H1 (cell line): ENCODE measurements at regions not wholly inside any gene's neighbourhood (a gene's known extent, or its start where the extent isn't known, plus 50 kb on each side); places are given as distances from the start of the nearest gene placed in this dataset.

ENCODE experiments used
- CTCF ChIA-PET: fragments of 300-600 bp; sonication (Branson Sonifier 250); formaldehyde crosslinking; loops from one replicate; lab custom pipeline; 2021; ENCODE audit not compliant: partially characterized antibody; lab: Charles Lee
- POLR2A ChIA-PET: fragments of 300-600 bp; sonication (Branson Sonifier 250); formaldehyde crosslinking; loops from one replicate; lab custom pipeline; 2021; ENCODE audit warnings: inconsistent platforms; ENCODE audit not compliant: partially characterized antibody; lab: Charles Lee
- DNase-seq, 2 experiments: peaks; one replicate each; pipeline versions ENCODE4 v3.0.0 to v3.0.0-alpha.2; 2010 to 2022; ENCODE audit warnings: low spot score in 2 of 2, low read depth in 1 of 2, mixed read lengths in 1 of 2
- FAIRE-seq: peaks from 2 replicates; lab custom pipeline; 2011; peaks lifted over from hg19 to GRCh38; lab: Jason Lieb, UNC
- H2AFZ ChIP-seq: 2 replicates; pipeline ENCODE4 v1.8.1; 2012; ENCODE audit warnings: low read length, inconsistent platforms
- H2AK5ac ChIP-seq: 2 replicates; pipeline ENCODE4 v1.6.1; 2013; ENCODE audit warnings: low read depth, low read length
- H2BK120ac ChIP-seq: replicated peaks from 2 replicates; pipeline ENCODE3; 2013; ENCODE audit warnings: low read depth, low read length, inconsistent platforms
- H2BK12ac ChIP-seq: 2 replicates; pipeline ENCODE4 v1.6.1; 2013; ENCODE audit warnings: low read depth, low read length
- H2BK15ac ChIP-seq: 2 replicates; pipeline ENCODE4 v1.6.1; 2013; ENCODE audit warnings: low read length
- H2BK20ac ChIP-seq: 2 replicates; pipeline ENCODE4 v1.6.1; 2013; ENCODE audit warnings: low read length
- H2BK5ac ChIP-seq: 2 replicates; pipeline ENCODE4 v1.6.1; 2013; ENCODE audit warnings: low read depth, low read length
- H3K14ac ChIP-seq: 2 replicates; pipeline ENCODE4 v1.6.1; 2013; ENCODE audit warnings: inconsistent platforms; ENCODE audit not compliant: insufficient read length
- H3K18ac ChIP-seq: 2 replicates; pipeline ENCODE4 v1.6.1; 2013; ENCODE audit warnings: low read length; ENCODE audit errors: extremely low read depth
- H3K23ac ChIP-seq: 2 replicates; pipeline ENCODE4 v1.6.1; 2013; ENCODE audit warnings: inconsistent platforms; ENCODE audit not compliant: insufficient read length
- H3K23me2 ChIP-seq: 2 replicates; pipeline ENCODE4 v1.6.1; 2013; ENCODE audit warnings: low read depth, low read length
- H3K27ac ChIP-seq: 2 replicates; pipeline ENCODE4 v1.6.1; 2011; ENCODE audit warnings: low read depth, low read length, inconsistent platforms
- H3K27me3 ChIP-seq, 4 experiments: replicated peaks in 1 of 4; 1 replicate in 1 of 4; 2 replicates in 3 of 4; pipeline versions ENCODE4 v1.6.1 to v1.8.1; 2011 to 2013; ENCODE audit warnings: low read length in 3 of 4, mild to moderate bottlenecking in 3 of 4, inconsistent platforms in 2 of 4, mixed read lengths in 2 of 4, moderate library complexity in 1 of 4; ENCODE audit not compliant: control insufficient read depth in 3 of 4, insufficient read depth in 3 of 4; ENCODE audit errors: extremely low read depth in 1 of 4
- H3K36me3 ChIP-seq, 4 experiments: 2 replicates each; pipeline versions ENCODE4 v1.6.1 to v1.8.1; 2011 to 2013; ENCODE audit warnings: mild to moderate bottlenecking in 4 of 4, low read length in 3 of 4, moderate library complexity in 2 of 4, control low read depth in 1 of 4, inconsistent platforms in 1 of 4; ENCODE audit not compliant: insufficient read depth in 4 of 4, control insufficient read depth in 2 of 4
- H3K4ac ChIP-seq: replicated peaks from 2 replicates; pipeline ENCODE3; 2013; ENCODE audit warnings: low read length, low read depth, mixed read lengths, inconsistent platforms; ENCODE audit not compliant: insufficient read length
- H3K4me1 ChIP-seq, 4 experiments: replicated peaks in 1 of 4; 1 replicate in 1 of 4; 2 replicates in 3 of 4; pipeline versions ENCODE4 v1.6.1 to v1.8.1; 2011 to 2013; ENCODE audit warnings: low read length in 3 of 4, inconsistent platforms in 2 of 4, mixed read lengths in 1 of 4; ENCODE audit not compliant: insufficient read depth in 4 of 4, control insufficient read depth in 3 of 4
- H3K4me2 ChIP-seq, 2 experiments: 2 replicates each; pipeline versions ENCODE4 v1.6.1 to v1.8.1; 2011 to 2013; ENCODE audit warnings: low read depth in 2 of 2, low read length in 2 of 2, control low read depth in 1 of 2, inconsistent platforms in 1 of 2, mild to moderate bottlenecking in 1 of 2; ENCODE audit not compliant: insufficient read depth in 1 of 2
- H3K4me3 ChIP-seq, 4 experiments: fragments of 200-600, 300-600 bp in 1 of 4; sonication (generic), shearing (Covaris generic), sonication (Bioruptor Twin) in 1 of 4; 2 replicates each; pipeline versions ENCODE4 v1.5.1 to v1.8.1; 2011 to 2016; ENCODE audit warnings: low read length in 4 of 4, low read depth in 3 of 4, control low read depth in 2 of 4, inconsistent platforms in 2 of 4, mild to moderate bottlenecking in 2 of 4, mixed read lengths in 1 of 4, moderate library complexity in 1 of 4; ENCODE audit not compliant: insufficient read depth in 2 of 4; ENCODE audit errors: extremely low read depth in 1 of 4
- H3K56ac ChIP-seq: replicated peaks from 2 replicates; pipeline ENCODE3; 2013; ENCODE audit warnings: low read depth, mild to moderate bottlenecking, mixed read lengths, low read length, inconsistent platforms; ENCODE audit not compliant: insufficient read length
- H3K79me1 ChIP-seq: 2 replicates; pipeline ENCODE4 v1.6.1; 2013; ENCODE audit warnings: low read depth, low read length, control low read depth
- H3K79me2 ChIP-seq, 2 experiments: 2 replicates each; pipeline versions ENCODE4 v1.6.1 to v1.8.1; 2012 to 2013; ENCODE audit warnings: low read length in 2 of 2, mild to moderate bottlenecking in 2 of 2, inconsistent platforms in 1 of 2; ENCODE audit not compliant: insufficient read depth in 2 of 2, control insufficient read depth in 1 of 2
- H3K9ac ChIP-seq, 4 experiments: replicated peaks in 1 of 4; 1 replicate in 1 of 4; 2 replicates in 3 of 4; pipeline versions ENCODE4 v1.6.1 to v1.8.1; 2011 to 2013; ENCODE audit warnings: low read depth in 3 of 4, low read length in 3 of 4, control low read depth in 2 of 4, mild to moderate bottlenecking in 2 of 4, moderate library complexity in 2 of 4, inconsistent platforms in 1 of 4; ENCODE audit errors: extremely low read depth in 1 of 4
- H3K9me3 ChIP-seq, 2 experiments: 2 replicates each; pipeline versions ENCODE4 v1.6.1 to v1.8.1; 2012 to 2013; ENCODE audit warnings: mild to moderate bottlenecking in 2 of 2, moderate library complexity in 2 of 2, control low read depth in 1 of 2, inconsistent platforms in 1 of 2, low read depth in 1 of 2, low read length in 1 of 2, mixed read lengths in 1 of 2; ENCODE audit not compliant: insufficient read depth in 2 of 2
- H4K20me1 ChIP-seq, 2 experiments: replicated peaks in 1 of 2; 2 replicates each; pipeline versions ENCODE3 to v1.8.1; 2011 to 2013; ENCODE audit warnings: inconsistent platforms in 2 of 2, low read length in 2 of 2, mild to moderate bottlenecking in 1 of 2; ENCODE audit not compliant: insufficient read depth in 2 of 2, control insufficient read depth in 1 of 2
- H4K5ac ChIP-seq: 2 replicates; pipeline ENCODE4 v1.6.1; 2013; ENCODE audit warnings: low read length, low read depth, mixed read lengths, inconsistent platforms; ENCODE audit not compliant: insufficient read length
- H4K8ac ChIP-seq: 2 replicates; pipeline ENCODE4 v1.8.0; 2013; ENCODE audit warnings: mild to moderate bottlenecking, moderate library complexity, low read length, inconsistent platforms; ENCODE audit not compliant: insufficient read depth; ENCODE audit errors: extremely low read depth
- H4K91ac ChIP-seq: replicated peaks from 2 replicates; pipeline ENCODE3; 2013; ENCODE audit warnings: low read length, mixed read lengths, inconsistent platforms; ENCODE audit not compliant: insufficient read length
- CREB1 ChIP-seq: IDR thresholded peaks from 2 replicates; pipeline ENCODE4 v1.6.1; 2012; ENCODE audit warnings: inconsistent platforms
- KDM5A ChIP-seq: fragments of 200-600 bp; IDR thresholded peaks from 2 replicates; pipeline ENCODE4 v1.7.1; 2012; ENCODE audit warnings: mild to moderate bottlenecking, low read length, inconsistent platforms, mixed read lengths
- WGBS, 2 experiments: shearing (Covaris generic) in 1 of 2; methylation state at CpG; one replicate each; pipeline versions ENCODE4 v1.1.6 to v1.1.7; 2013 to 2015; ENCODE audit warnings: low lambda C conversion rate in 2 of 2, mixed read lengths in 2 of 2, inconsistent platforms in 1 of 2, low coverage in 1 of 2, missing lambda C conversion rate in 1 of 2; ENCODE audit not compliant: insufficient replicate concordance in 2 of 2, insufficient coverage in 1 of 2, insufficient read length in 1 of 2; ENCODE audit errors: extremely low coverage in 1 of 2, missing lambda C conversion rate in 1 of 2; 5-methylcytosine and 5-hydroxymethylcytosine counted together

GRCh38 chr20:43302936-43303335 lies 113.2 kb upstream of the PTPRT start:
- CTCF ChIA-PET: no interaction called here
- TF ChIP-seq KDM5A (no peak), CREB1 (no peak)

More at GRCh38 chr20:43302936-43303335, 113.2 kb upstream of the PTPRT start:
- Histone ChIP-seq H3K56ac (no peak overlapping the region), H3K23ac (no peak overlapping the region), H2BK5ac (no peak overlapping the region), H3K27me3 (no peaks in the 10 kb centered on the region), H3K4me1 (no peaks in the 10 kb centered on the region), H3K23me2 (no peaks in the 10 kb centered on the region), H4K91ac (no peak overlapping the region), H3K36me3 (no peaks in the 10 kb centered on the region), H2BK20ac (no peak overlapping the region), H3K14ac (no peak overlapping the region), H2BK15ac (no peak overlapping the region), H3K9ac (no peak overlapping the region), H3K79me1 (no peaks in the 10 kb centered on the region), H4K20me1 (no peaks in the 10 kb centered on the region), H3K79me2 (no peaks in the 10 kb centered on the region), H2AFZ (no peak overlapping the region), H3K4me3 (no peak overlapping the region), H2AK5ac (no peak overlapping the region), H3K9me3 (peaks cover 0 to under 1% of the 10 kb centered on the region in 2 experiments; a peak in 2 of 4 replicates), H3K18ac (no peak overlapping the region), H3K4ac (no peak overlapping the region), H3K4me2 (no peak overlapping the region), H2BK120ac (no peak overlapping the region), H2BK12ac (no peak overlapping the region), H3K27ac (no peak overlapping the region), H4K5ac (no peak overlapping the region), H4K8ac (no peak overlapping the region)
- POLR2A ChIA-PET: no interaction called here
- DNase-seq (no peak), FAIRE-seq (no peak)
- 95% methylated on average over 4 of the region's 4 CpGs; no CpG with 5 or more reads in 1 of the 2 experiments for WGBS, 2 experiments
